AG09309 (cell line): ENCODE measurements at regions not wholly inside any gene's neighbourhood (a gene's known extent, or its start where the extent isn't known, plus 50 kb on each side); places are given as distances from the start of the nearest gene placed in this dataset.

Source experiments
- DNase-seq: peaks from one replicate; pipeline ENCODE4 v3.0.0-alpha.2; 2010; ENCODE audit warnings: low read depth
- H3K4me3 ChIP-seq: 2 replicates; pipeline ENCODE4 v1.5.1; 2011; ENCODE audit warnings: mild to moderate bottlenecking, low read depth, low read length, moderate library complexity; ENCODE audit not compliant: control insufficient read depth
- TF ChIP-seq, protein P1 (sequence below): IDR thresholded peaks from 2 replicates; pipeline ENCODE4 v1.5.1; 2011; ENCODE audit warnings: mild to moderate bottlenecking, low read depth, low read length, inconsistent platforms; ENCODE audit not compliant: insufficient read depth, control insufficient read depth; ENCODE audit errors: missing control alignments

DNA sequence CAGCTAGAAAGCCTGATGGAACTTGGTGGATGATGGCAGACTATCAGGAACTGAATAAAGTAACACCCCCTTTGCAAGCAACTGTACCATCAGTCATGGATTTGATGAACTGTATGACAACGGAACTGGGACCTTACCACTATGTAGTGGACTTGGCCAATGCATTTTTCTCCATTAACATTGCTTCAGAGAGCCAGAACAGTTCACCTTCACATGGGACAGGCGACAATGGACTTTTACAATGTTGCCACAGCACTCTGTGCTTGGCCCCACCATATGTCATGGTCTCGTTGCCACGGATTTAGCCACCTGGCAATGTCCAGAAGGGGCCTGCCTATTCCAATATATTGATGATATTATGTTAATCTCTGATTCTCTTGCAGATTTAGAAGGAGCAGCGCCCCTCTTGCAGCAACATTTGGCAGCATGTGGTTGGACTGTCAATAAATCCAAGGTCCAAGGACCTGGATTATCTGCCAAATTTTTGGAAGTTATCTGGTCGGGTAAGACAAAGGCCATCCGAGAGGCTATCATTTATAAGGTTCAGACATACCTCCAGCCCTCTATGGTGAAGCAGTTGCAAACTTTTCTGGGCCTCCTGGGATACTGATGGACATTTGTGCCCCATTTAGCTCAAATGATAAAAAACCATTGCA, 52.2 kb upstream of the ZC3H15 start:
- H3K4me3 ChIP-seq, result no peak overlapping the region
- no peak for DNase-seq
- TF ChIP-seq, protein P1, sequence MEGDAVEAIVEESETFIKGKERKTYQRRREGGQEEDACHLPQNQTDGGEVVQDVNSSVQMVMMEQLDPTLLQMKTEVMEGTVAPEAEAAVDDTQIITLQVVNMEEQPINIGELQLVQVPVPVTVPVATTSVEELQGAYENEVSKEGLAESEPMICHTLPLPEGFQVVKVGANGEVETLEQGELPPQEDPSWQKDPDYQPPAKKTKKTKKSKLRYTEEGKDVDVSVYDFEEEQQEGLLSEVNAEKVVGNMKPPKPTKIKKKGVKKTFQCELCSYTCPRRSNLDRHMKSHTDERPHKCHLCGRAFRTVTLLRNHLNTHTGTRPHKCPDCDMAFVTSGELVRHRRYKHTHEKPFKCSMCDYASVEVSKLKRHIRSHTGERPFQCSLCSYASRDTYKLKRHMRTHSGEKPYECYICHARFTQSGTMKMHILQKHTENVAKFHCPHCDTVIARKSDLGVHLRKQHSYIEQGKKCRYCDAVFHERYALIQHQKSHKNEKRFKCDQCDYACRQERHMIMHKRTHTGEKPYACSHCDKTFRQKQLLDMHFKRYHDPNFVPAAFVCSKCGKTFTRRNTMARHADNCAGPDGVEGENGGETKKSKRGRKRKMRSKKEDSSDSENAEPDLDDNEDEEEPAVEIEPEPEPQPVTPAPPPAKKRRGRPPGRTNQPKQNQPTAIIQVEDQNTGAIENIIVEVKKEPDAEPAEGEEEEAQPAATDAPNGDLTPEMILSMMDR, result no peak
